HL-60 (cell line): ENCODE measurements at regions not wholly inside any gene's neighbourhood (a gene's known extent, or its start where the extent isn't known, plus 50 kb on each side); places are given as distances from the start of the nearest gene placed in this dataset.

Source experiments
- POLR2AphosphoS5 ChIP-seq: IDR thresholded peaks from 2 replicates; pipeline ENCODE4 v1.6.1; 2012; ENCODE audit warnings: low read depth
- TF ChIP-seq, protein P1 (sequence below): IDR thresholded peaks from one replicate; pipeline ENCODE4 v1.5.1; 2011; ENCODE audit warnings: low read length, control low read depth, inconsistent platforms; ENCODE audit not compliant: insufficient read depth

DNA sequence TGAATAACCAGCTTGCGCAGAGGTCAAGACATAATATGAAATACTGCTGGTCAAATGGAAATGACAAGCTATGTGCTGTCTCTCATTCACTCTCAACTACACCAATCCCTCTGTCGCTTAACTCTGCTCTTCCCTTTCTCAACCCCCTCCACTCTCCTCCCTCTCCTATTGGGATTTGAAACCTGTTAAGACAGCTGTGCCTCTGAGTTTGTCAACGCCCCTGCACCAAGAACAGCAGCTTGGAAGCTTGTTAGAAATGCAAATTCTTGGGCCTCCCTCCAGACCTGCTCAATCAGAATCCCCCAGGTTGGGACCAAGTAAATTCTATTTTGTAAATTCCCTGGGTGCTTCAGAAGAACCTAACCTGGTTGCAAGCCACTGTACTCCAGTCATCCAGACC is 149.7 kb upstream of the ATP2B2 start:
- TF ChIP-seq POLR2AphosphoS5, result no peak
- TF ChIP-seq, protein P1, sequence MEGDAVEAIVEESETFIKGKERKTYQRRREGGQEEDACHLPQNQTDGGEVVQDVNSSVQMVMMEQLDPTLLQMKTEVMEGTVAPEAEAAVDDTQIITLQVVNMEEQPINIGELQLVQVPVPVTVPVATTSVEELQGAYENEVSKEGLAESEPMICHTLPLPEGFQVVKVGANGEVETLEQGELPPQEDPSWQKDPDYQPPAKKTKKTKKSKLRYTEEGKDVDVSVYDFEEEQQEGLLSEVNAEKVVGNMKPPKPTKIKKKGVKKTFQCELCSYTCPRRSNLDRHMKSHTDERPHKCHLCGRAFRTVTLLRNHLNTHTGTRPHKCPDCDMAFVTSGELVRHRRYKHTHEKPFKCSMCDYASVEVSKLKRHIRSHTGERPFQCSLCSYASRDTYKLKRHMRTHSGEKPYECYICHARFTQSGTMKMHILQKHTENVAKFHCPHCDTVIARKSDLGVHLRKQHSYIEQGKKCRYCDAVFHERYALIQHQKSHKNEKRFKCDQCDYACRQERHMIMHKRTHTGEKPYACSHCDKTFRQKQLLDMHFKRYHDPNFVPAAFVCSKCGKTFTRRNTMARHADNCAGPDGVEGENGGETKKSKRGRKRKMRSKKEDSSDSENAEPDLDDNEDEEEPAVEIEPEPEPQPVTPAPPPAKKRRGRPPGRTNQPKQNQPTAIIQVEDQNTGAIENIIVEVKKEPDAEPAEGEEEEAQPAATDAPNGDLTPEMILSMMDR, result no peak
